HFFc6 (cell line): ENCODE measurements at regions not wholly inside any gene's neighbourhood (a gene's known extent, or its start where the extent isn't known, plus 50 kb on each side); places are given as distances from the start of the nearest gene placed in this dataset.

Experiments used
- DNase-seq: peaks from one replicate; pipeline ENCODE4 v3.0.0-alpha.2; 2018
- H3K27ac Mint-ChIP-seq: 2 replicates; pipeline ENCODE4 v1.8.0; 2020; ENCODE audit warnings: mild to moderate bottlenecking, mixed read lengths
- H3K27me3 Mint-ChIP-seq: 2 replicates; pipeline ENCODE4 v1.8.0; 2021; ENCODE audit warnings: mild to moderate bottlenecking, moderate library complexity, mixed read lengths; ENCODE audit not compliant: insufficient read depth
- H3K36me3 Mint-ChIP-seq: 2 replicates; pipeline ENCODE4 v1.8.0; 2021; ENCODE audit warnings: low read depth, mixed read lengths
- H3K4me1 Mint-ChIP-seq: 2 replicates; pipeline ENCODE4 v1.8.0; 2020; ENCODE audit warnings: low read depth, mixed read lengths
- H3K4me3 Mint-ChIP-seq: 2 replicates; pipeline ENCODE4 v1.8.0; 2020; ENCODE audit warnings: mild to moderate bottlenecking, moderate library complexity, mixed read lengths
- H3K9me3 Mint-ChIP-seq: 2 replicates; pipeline ENCODE4 v1.8.0; 2020; ENCODE audit warnings: mild to moderate bottlenecking, mixed read lengths
- TF ChIP-seq, protein P1 (sequence below): fragments of 200-600 bp; sonication (generic); IDR thresholded peaks from 2 replicates; pipeline ENCODE4 v1.5.0; 2021; ENCODE audit warnings: antibody characterized with exemption, mild to moderate bottlenecking

DNA sequence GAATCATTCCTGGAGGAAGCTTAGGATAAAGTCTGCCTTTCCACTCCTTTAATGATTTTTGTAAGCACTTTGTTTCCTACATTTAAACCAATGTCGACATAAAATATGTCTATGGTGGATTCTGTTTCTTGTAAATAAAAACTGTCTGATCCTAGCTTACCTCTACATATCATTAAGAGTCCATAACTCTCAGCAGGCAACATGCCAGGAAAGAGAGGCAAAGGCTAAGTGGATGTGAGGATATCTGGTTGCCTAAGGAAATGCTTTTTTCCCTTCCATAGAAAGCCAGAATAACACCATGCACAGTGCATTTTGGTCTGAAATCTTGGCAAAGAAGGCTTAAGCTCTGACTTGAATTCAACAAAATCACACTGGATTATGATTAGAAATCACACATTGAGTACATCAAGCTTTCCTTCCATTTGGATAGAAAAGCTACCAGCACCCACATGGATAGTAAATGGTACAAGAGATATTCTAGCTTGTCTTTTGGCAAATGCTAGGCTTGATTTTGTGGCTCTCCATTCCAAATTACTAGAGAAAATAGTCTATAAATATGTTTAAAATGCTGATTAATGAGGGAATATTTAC lies 57.0 kb upstream of the CNTN1 start:
- no peak overlapping the region for H3K27ac Mint-ChIP-seq
- TF ChIP-seq, protein P1, sequence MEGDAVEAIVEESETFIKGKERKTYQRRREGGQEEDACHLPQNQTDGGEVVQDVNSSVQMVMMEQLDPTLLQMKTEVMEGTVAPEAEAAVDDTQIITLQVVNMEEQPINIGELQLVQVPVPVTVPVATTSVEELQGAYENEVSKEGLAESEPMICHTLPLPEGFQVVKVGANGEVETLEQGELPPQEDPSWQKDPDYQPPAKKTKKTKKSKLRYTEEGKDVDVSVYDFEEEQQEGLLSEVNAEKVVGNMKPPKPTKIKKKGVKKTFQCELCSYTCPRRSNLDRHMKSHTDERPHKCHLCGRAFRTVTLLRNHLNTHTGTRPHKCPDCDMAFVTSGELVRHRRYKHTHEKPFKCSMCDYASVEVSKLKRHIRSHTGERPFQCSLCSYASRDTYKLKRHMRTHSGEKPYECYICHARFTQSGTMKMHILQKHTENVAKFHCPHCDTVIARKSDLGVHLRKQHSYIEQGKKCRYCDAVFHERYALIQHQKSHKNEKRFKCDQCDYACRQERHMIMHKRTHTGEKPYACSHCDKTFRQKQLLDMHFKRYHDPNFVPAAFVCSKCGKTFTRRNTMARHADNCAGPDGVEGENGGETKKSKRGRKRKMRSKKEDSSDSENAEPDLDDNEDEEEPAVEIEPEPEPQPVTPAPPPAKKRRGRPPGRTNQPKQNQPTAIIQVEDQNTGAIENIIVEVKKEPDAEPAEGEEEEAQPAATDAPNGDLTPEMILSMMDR: no peak

More for the DNA sequence above, 57.0 kb upstream of the CNTN1 start:
- Mint-ChIP-seq H3K4me3 (no peak overlapping the region), H3K4me1 (no peaks in the 10 kb centered on the region), H3K27me3 (peaks cover 1% of the 10 kb centered on the region; the same call in 1 of the 2 replicates), H3K9me3 (peaks cover 24% of the 10 kb centered on the region), H3K36me3 (no peaks in the 10 kb centered on the region)
- no peak for DNase-seq
